Iris pigment epithelial cell (primary cell): ENCODE measurements at regions not wholly inside any gene's neighbourhood (a gene's known extent, or its start where the extent isn't known, plus 50 kb on each side); places are given as distances from the start of the nearest gene placed in this dataset.
A peak's percentile ranks its signal among the peaks of the same experiment; 100 is the strongest.

ENCODE experiments used
- DNase-seq: peaks from one replicate; pipeline ENCODE4 v3.0.0-alpha.2; 2011; ENCODE audit warnings: low read depth

DNA sequence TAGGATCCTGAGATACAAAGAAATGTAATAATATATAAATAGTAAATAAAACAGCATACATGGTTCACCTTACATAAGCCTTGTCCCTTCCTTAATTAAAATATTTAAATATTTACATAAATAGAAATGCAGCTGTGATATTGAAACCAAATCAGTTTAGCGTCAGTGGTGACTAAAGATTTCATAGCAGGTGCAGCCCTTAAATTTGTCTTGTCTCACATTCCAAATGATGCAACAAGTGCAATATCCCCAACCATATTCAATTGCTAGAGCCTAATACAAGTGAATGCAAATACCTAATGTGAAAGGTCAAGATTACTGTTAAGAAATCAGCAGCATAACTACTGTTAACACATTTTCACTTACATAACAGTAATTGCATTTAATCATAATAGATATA is 539.5 kb downstream of the NYAP2 start:
- no peak for DNase-seq

DNA sequence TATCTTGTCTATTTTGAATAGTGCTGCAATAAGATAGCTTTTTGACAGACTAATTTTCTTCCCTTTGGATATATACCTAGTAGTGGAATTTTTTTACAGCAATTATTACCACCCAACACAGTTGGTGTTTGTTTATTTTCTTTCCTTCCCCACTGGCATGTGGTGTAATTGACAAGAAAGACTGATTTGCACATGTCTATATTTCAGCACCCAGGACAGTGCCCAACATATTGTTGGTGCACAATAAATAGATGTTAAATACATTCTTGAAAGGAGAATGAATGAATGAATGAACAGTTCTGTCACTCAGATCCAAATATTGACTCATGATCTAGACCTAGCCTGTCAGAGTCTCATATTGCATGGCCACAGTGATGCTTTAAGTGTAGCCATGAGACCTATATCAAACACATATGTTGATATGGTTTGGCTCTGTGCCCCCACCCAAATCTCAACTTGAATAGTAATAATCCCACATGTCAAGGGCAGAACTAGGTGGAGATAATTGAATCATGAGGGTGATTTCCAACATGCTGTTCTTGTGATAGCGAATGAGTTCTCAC is 538.2 kb downstream of the NYAP2 start:
- DNase-seq = peak; percentile 32

GRCh38 chr2:225932811-225933413 is 533.4 kb downstream of the NYAP2 start:
- DNase-seq = peak; percentile 16

- DNase-seq = peak; percentile 9
These were observed 531.2 kb downstream of the NYAP2 start for GRCh38 chr2:225930687-225931086.

- no peak for DNase-seq
These were observed 521.2 kb downstream of the NYAP2 start for GRCh38 chr2:225920621-225921220.

DNA sequence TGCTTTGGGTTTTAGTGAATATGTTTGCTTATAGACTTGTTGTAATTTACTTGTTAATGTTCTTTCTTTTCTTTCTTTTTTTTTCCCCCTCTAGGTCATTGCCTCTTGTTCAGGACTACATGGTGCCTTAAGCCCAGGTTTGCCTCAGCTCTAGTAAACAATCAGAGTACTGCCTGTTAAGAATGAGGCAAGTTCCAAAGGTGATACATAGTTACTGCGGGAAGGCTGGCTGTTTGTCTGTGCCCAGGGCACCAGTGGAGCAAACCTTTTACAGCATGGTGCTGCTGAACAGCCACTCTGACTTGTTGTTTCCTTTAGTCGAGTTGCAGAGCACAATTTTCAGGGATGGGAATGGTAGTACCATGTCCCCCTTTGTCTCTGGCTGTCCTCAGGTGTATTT is 517.2 kb downstream of the NYAP2 start:
- no peak for DNase-seq

- DNase-seq = no peak
These were observed 511.5 kb downstream of the NYAP2 start for GRCh38 chr2:225911019-225911418.

GRCh38 chr2:225895126-225895525 is 495.6 kb downstream of the NYAP2 start:
- no peak for DNase-seq

DNA sequence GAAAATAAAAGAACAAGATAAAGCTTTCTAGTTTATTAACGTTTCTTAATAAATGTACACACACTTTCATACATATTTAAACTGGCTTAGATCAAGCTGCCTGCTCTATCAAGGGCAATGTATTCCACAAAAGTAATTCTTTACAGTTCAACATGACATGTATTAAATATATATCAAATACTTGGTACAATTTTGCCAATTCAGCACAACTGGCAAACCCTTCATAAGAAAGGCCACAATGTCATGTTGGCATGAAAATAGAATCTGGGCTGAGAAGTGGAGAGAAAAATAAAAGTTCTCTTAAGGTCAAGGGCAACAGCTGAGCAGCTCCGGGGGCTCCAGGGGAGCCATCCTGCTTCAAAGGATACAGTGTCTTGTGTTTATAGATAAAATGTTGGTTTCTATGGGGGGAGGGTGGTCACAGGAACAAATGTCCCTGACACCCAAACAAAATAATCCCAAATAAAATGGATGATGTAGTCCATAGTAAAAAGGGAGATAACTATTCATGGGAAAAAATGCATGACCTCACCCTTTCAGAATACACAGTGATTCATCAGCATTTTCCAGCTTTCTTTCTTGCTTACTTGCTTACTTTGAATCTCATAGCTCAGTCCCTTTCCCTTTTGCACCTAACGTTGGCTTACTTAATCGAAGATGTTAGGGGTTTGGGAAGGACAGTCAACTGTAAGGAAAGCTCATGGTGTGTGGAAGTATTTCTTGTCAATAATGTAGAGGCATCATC is 494.9 kb downstream of the NYAP2 start:
- DNase-seq = peak; percentile 73

- no peak for DNase-seq
These were observed 493.6 kb downstream of the NYAP2 start for GRCh38 chr2:225893151-225893550.

GRCh38 chr2:225891771-225892170 is 492.3 kb downstream of the NYAP2 start:
- DNase-seq = no peak

DNA sequence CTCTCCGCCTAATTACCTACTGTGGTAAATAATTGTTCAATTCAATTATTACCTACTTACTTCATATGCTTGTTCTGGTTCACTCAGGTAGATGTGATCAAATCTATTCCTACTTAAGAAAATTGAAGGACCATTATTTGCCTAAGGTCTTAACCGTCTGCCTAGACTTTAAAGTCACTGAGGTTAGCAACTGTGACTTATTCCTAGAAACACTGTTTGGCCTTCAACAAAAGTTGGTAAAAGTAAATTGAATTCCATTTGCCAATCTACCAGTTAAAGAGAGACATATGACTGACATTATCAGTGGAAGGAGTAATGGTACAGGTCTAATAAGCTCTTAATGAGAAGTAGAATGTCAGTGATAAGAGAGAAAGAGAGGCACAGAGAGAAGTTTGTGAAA is 491.5 kb downstream of the NYAP2 start:
- DNase-seq = no peak

DNA sequence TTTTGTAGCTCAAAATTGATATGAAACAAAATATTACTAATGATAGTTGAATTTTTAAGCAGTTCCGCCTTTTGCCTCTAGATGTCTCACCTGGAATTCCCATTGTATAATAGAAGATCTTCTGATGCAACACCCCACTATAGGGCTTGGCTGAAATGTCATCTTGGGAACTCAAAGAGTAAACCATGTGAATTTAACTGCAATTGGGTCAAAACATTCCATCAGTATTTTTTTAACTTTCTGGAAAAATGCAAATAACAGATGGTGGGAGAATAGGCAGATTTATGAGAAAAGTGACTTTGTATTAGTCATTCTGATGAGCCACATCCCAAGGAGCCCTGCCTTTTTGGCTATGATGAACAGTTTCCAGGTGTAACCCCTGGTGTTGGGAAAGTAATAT is 489.9 kb downstream of the NYAP2 start:
- peak; percentile 77 for DNase-seq

DNA sequence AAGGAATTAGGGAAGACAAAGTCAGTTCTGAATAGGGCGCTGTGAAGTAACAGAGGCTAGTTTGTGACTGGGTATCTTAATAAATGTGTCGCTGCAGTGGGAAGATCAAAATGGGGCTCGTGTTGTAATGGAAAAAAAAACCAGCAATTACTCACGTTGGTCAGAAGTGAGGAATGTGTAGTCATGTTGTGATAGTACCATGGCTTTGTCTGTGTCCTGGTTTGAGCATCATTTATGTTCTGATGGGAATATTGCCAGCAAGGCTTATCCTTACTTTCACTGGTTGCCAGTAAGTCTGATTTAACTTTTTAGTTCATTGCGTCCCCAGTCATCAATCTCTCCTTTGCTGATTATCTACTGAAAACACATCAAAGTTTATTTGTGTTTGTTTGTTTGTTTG is 467.6 kb downstream of the NYAP2 start:
- DNase-seq = peak; percentile 53

DNA sequence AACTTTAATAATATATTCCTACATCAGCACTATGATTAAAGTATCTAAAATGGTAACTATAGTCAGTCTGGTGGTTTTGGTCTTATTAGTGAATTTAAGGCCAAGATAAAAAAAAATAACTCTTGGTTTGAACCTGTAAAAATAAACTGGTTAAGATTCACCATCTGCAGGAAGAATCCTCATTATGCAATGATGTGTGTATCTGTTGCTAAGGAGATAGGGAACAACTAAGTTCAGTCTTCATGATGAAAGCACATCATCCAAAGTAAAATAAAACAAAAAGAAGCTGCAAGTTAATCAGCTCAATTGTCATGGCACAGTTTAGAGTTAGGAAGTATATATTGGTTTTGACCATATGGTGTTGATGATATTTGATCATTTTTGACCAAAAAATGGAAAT is 466.0 kb downstream of the NYAP2 start:
- DNase-seq = peak; percentile 49

GRCh38 chr2:225864394-225864793 is 464.9 kb downstream of the NYAP2 start:
- DNase-seq = no peak

- DNase-seq = peak; percentile 61
These were observed 443.4 kb downstream of the NYAP2 start for GRCh38 chr2:225842939-225843338.

DNA sequence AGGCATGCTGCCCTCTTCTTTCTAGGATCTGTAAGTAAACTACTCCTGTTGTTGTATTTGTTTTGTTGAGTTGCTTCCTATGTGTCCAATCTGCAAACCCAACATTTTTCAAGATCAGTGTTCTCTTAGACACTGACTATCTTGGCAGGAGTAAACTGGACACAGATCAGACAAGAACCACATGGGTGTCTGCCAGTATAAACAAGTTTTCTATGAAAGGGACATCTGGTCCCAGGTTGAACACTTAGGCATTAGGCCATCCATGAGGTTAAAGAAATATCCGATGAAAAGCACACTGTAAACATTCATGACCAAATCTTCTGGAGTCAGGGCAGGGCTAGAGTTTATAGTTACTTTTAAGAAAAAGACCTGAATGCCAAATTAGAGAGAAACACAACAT is 441.8 kb downstream of the NYAP2 start:
- peak; percentile 48 for DNase-seq

DNA sequence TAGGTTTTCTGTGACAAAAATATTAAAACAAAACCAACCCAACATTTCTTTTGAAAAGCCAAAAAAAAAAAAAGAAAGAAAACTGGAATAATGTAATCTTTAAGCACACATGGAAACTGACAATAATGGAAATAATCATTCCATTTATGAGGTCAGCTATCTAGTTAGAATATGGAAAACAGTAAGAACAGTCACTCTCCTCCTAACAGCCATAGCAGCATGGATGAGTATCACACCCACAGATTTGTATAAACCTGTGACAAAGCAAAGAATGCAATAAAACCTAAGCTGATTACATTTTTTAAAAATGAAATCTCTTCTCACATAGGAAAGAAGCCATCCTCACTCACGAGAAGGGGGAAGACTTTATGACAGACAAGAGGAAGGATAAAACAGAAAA is 437.8 kb downstream of the NYAP2 start:
- DNase-seq = no peak

- DNase-seq = no peak
These were observed 425.4 kb downstream of the NYAP2 start for GRCh38 chr2:225824748-225825449.

- no peak for DNase-seq
These were observed 421.8 kb downstream of the NYAP2 start for GRCh38 chr2:225821351-225821750.

- no peak for DNase-seq
These were observed 421.3 kb downstream of the NYAP2 start for GRCh38 chr2:225820826-225821225.

DNA sequence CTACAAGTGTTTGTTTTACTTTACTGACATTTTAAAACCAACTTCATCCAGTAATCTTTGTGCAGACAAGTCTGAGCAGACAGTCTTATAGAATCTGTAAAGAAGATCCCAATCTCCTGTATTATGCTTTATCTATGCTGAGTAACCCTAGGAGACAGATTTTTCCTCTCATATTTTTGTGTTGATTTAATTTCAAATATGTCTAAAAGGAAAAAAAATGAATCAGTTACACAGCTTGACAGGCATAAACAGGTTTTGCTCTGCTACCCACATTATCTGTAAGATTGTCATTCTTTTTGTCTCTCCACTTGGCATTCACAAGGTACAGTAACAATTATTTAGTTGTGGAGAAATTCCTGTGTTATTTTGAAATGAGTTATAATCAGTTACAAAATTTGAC is 415.0 kb downstream of the NYAP2 start:
- DNase-seq = no peak
